ENCODE measurements at regions not wholly inside any gene's neighbourhood (a gene's known extent, or its start where the extent isn't known, plus 50 kb on each side); places are given as distances from the start of the nearest gene placed in this dataset.
"Not testable (repeated sequence)": the region's sequence is repeated elsewhere in the genome, so short reads cannot be mapped to it uniquely, and the experiment has no call there.

DNA sequence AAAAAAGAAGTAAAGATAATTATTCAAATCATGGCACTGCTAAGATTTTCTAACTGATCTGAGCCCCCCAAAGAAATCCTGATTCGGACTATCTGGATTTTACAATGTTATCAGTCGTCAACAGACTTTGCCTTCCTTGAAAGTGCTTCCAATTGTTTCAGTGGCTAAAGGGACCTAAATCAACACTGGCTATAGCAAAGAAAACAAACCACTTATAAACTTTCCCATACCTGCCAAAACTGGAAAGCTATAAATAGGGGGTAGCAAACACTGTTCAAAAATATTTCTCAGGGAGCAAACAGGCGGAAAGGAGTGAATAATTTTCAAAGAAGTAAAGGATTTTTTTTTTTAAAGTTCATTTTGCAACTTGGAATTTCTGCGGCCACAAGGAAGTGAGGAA lies 105.6 kb upstream of the LIFR start:
- H3K27ac Mint-ChIP-seq, result no peak overlapping the region

GRCh38 chr5:38663249-38663648 lies 106.8 kb upstream of the LIFR start:
- ATAC-seq, result no peak
- no peaks in the 10 kb centered on the region for H3K9me3 Mint-ChIP-seq
- H3K36me3 Mint-ChIP-seq, result no peaks in the 10 kb centered on the region
- no peak overlapping the region for H3K4me3 Mint-ChIP-seq
- no peak overlapping the region for H3K27ac Mint-ChIP-seq
- DNase-seq (ENCODE audit: low spot score in 2 of 2), result no peak
- no peaks in the 10 kb centered on the region for H3K4me1 Mint-ChIP-seq

More for the DNA sequence above, 105.6 kb upstream of the LIFR start:
- no peaks in the 10 kb centered on the region for H3K4me1 Mint-ChIP-seq
- no peak overlapping the region for H3K4me3 Mint-ChIP-seq
- DNase-seq (ENCODE audit: low spot score in 2 of 2) (no peak), ATAC-seq (no peak)
- H3K36me3 Mint-ChIP-seq, result no peaks in the 10 kb centered on the region
- no peaks in the 10 kb centered on the region for H3K9me3 Mint-ChIP-seq

DNA sequence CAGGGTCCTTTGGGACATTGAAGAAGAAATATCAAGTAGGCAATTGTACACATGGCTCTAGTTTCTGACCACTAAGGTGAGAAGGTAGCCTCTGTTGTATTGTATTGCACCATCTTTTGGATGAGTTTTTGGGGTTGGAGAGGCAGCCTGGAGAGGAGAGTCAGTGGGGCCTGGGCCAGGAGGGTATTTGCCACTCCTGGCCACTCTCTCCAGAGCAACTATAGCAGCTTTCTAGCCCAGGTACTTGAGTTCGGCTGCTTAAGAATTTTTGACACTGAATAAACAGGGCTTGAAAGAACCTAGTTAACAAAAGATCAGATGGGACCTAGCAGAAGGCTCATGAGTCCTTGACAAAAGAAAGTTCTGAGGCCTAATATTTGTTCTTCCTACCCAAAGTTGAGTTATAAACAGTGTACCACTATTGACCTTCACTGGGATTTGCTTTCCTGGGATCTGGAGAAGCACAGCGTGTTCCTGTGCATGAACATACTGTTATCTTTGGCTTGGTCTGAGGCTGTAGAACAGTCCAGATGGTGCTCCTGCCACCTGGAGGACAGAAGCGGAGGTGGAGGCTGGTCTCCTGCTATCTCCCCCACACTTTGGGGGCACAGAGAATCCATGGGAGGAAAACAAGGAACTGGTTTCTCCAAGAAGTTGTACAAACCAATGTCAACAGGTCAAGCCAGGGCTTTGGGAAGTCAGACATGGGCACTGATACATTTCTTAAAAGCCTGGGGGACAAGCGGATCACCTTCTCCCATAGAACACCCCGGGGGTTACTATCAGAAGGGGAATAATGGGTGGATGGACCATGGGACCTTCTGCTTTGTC lies 110.4 kb upstream of the LIFR start:
- H3K27ac Mint-ChIP-seq, result no peak overlapping the region
- no peaks in the 10 kb centered on the region for H3K4me1 Mint-ChIP-seq
- H3K36me3 Mint-ChIP-seq, result no peaks in the 10 kb centered on the region
- no peaks in the 10 kb centered on the region for H3K9me3 Mint-ChIP-seq
- H3K4me3 Mint-ChIP-seq, result no peak overlapping the region
- ATAC-seq (no peak), DNase-seq (ENCODE audit: low spot score in 2 of 2) (no peak)

DNA sequence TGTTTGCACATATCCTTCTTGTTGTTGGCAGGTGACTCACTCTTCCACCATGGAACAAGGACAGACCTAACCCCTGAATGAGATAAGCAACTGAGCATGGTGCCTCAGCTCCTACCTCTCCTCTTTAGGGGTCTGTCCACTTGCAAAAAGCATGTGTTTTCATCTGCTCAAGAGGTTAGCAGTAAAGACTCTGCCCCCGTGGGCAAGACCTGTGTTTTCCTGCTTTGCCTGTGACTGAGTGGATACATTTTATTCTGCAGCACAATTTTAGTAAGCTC lies 111.0 kb upstream of the LIFR start:
- Mint-ChIP-seq H3K4me1 (no peaks in the 10 kb centered on the region), H3K36me3 (no peaks in the 10 kb centered on the region), H3K4me3 (no peak overlapping the region), H3K9me3 (no peaks in the 10 kb centered on the region), H3K27ac (no peak overlapping the region)
- DNase-seq (ENCODE audit: low spot score in 2 of 2), result no peak
- ATAC-seq, result no peak

DNA sequence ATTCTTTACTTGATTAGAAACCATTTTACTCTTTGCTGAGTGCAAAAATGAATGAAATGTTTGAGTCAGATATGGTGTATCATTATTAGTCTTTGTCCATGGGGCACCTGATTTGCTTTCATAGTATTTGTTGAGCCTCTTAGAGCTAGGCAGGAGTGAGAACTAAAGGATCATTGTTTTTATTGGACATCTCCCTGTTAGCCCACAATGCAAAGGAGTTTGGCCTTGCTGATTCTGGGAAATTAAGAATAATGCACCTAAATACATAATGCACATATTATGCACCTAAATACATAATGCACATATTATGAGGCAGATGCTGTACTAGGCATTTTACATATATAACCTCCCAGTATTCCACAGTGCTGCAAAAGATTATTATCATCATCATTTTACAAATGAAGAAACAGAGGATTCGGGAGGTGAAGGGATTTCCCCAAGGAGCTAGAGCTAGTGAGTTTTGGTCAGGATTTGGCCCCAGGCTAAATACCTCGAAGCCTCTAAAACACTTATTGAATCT lies 113.0 kb upstream of the LIFR start:
- DNase-seq (ENCODE audit: low spot score in 2 of 2), result no peak
- H3K27ac Mint-ChIP-seq, result no peak overlapping the region
- H3K4me1 Mint-ChIP-seq, result no peaks in the 10 kb centered on the region
- no peak overlapping the region for H3K4me3 Mint-ChIP-seq
- H3K36me3 Mint-ChIP-seq, result no peaks in the 10 kb centered on the region
- no peak for ATAC-seq
- H3K9me3 Mint-ChIP-seq, result no peaks in the 10 kb centered on the region

DNA sequence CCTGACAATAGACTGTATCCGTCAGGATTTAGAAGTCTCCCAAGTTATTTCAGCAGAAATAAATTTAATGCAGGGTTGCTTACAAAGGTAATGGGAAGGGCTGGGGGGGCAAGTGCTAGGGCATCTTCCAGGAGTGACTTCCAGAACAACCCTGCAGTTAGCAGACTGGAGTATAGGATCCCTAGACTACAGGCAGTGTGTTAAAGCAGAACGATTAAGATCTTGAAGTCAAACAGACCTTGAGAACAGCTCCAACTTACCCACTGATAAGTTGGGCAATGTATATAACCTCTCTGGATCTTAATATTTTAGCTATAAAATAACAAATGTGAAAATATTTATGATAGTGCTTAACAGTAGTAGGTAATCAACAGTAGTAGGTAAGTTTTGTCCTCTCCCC lies 113.6 kb upstream of the LIFR start:
- Mint-ChIP-seq H3K27ac (no peak overlapping the region), H3K4me3 (no peak overlapping the region), H3K36me3 (no peaks in the 10 kb centered on the region), H3K9me3 (no peaks in the 10 kb centered on the region), H3K4me1 (no peaks in the 10 kb centered on the region)
- ATAC-seq (no peak), DNase-seq (ENCODE audit: low spot score in 2 of 2) (no peak)

DNA sequence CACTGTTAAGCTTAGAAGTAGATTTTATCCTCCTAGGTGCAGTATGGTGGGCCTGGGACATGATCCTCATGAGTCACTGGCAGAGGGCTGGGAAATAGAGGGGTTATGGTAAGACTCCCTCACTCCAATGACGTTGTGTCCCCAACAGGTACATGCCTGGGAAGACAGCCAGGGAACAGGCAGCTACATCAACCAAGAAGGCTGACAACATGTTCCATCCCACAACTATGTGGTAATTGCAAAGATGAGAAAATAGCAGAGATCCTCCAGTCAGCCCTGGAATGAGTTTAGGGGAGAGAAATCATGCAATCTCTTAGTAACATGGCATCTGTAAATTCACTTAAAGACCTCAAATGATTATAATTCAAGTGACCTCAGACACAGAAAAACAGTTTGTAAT lies 114.4 kb upstream of the LIFR start:
- no peak for ATAC-seq
- no peak for DNase-seq (ENCODE audit: low spot score in 2 of 2)
- Mint-ChIP-seq H3K27ac (no peak overlapping the region), H3K4me3 (no peak overlapping the region), H3K9me3 (peaks cover 3% of the 10 kb centered on the region), H3K36me3 (no peaks in the 10 kb centered on the region), H3K4me1 (no peaks in the 10 kb centered on the region)

DNA sequence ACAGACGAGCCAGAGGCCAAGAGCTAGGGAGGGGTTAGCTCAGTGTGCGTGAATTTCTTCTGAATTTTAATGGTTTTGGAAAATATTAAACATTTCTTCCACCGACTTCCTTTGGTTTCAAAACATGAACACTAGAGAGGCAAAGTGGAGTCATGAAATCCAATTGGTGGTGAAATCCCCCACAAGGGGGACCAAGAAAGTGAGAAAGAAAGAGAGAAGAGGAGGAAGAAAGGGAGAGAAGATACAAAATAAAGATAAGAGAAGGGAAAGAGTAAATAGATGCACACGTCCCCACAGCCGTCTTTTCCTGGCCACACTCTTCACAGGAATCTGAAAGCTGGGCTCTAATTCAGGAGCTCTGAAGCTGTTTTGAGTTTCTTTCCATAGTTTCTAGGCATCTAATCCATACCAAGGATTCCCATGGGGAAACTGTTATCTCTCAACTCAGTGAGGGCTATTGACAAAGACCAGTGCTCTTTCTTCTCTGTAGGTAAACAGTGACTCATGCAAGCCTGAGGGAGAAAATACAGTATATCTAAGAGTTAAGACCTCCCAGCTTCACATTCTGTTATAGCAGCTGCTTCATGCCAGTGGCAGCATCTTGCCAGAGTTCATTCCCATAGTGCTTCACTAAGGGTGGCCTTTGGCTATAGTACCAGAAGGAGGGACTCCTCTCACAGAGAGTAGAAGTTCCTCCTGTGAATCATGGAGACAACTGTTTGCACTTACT lies 115.8 kb upstream of the LIFR start:
- H3K4me3 Mint-ChIP-seq, result no peak overlapping the region
- DNase-seq (ENCODE audit: low spot score in 2 of 2), result no peak
- ATAC-seq, result no peak
- H3K36me3 Mint-ChIP-seq, result no peaks in the 10 kb centered on the region
- H3K4me1 Mint-ChIP-seq, result no peaks in the 10 kb centered on the region
- H3K9me3 Mint-ChIP-seq, result peaks cover 3% of the 10 kb centered on the region
- H3K27ac Mint-ChIP-seq, result no peak overlapping the region

- DNase-seq (ENCODE audit: low spot score in 2 of 2) (no peak), ATAC-seq (no peak)
- H3K4me1 Mint-ChIP-seq, result no peaks in the 10 kb centered on the region
- H3K27ac Mint-ChIP-seq, result no peak overlapping the region
- H3K9me3 Mint-ChIP-seq, result peaks cover 3% of the 10 kb centered on the region
- H3K4me3 Mint-ChIP-seq, result no peak overlapping the region
- H3K36me3 Mint-ChIP-seq, result no peaks in the 10 kb centered on the region
Observed at GRCh38 chr5:38673671-38674071, 117.2 kb upstream of the LIFR start.

- no peak overlapping the region for H3K4me3 Mint-ChIP-seq
Observed at GRCh38 chr5:38675443-38675842, 119.0 kb upstream of the LIFR start.

DNA sequence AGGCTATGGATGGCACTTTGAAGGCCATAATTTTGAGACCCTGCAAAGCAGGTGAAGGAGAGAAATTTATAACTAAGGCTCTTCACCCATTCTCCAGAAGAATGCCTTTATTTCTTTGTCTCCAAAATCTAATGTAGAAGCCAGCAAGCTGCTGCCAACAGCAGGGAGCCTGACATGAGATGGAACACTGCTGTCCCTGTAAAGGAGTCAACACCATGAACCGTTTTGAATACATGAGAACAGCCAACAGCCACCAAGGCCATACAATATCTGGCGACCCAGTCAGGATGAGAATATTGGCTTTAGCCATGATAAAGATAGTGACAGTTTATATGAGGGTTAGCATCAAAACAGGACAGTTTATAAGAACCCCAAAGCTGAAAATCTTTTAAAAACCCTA lies 121.2 kb upstream of the LIFR start:
- H3K4me1 Mint-ChIP-seq, result no peaks in the 10 kb centered on the region
- no peak overlapping the region for H3K27ac Mint-ChIP-seq
- H3K9me3 Mint-ChIP-seq, result peaks cover 3% of the 10 kb centered on the region
- DNase-seq (ENCODE audit: low spot score in 2 of 2), result no peak
- no peak overlapping the region for H3K4me3 Mint-ChIP-seq
- no peaks in the 10 kb centered on the region for H3K36me3 Mint-ChIP-seq
- ATAC-seq, result no peak

More at GRCh38 chr5:38675443-38675842, 119.0 kb upstream of the LIFR start:
- Mint-ChIP-seq H3K4me1 (no peaks in the 10 kb centered on the region), H3K36me3 (no peaks in the 10 kb centered on the region), H3K9me3 (peaks cover 3% of the 10 kb centered on the region), H3K27ac (no peak overlapping the region)
- ATAC-seq (no peak), DNase-seq (ENCODE audit: low spot score in 2 of 2) (no peak)

DNA sequence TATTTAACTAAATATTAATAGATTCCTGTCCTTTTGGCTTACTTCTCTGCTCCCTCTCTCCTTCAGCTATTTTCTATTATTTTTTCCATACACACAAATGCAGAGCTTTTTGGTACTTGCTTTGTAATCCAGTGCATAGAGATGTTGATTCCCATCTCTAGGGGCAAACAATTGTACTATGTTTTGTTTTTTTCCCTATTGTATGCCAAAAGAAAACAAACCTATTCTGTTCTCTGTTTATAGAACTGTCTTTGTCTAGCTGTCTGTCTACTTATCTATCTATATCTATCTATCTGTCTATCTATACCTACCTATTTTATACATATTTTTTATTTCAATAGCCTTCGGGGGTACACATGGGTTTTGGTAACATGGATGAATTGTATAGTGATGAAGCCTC lies 121.6 kb upstream of the LIFR start:
- no peak for DNase-seq (ENCODE audit: low spot score in 2 of 2)
- Mint-ChIP-seq H3K9me3 (peaks cover 3% of the 10 kb centered on the region), H3K4me1 (no peaks in the 10 kb centered on the region), H3K36me3 (no peaks in the 10 kb centered on the region), H3K4me3 (no peak overlapping the region), H3K27ac (no peak overlapping the region)
- no peak for ATAC-seq

GRCh38 chr5:38678697-38679096 lies 122.3 kb upstream of the LIFR start:
- not testable (repeated sequence) for H3K36me3 Mint-ChIP-seq; H3K4me1 Mint-ChIP-seq; DNase-seq (ENCODE audit: low spot score in 2 of 2); H3K27ac Mint-ChIP-seq; H3K9me3 Mint-ChIP-seq; H3K4me3 Mint-ChIP-seq; ATAC-seq

GRCh38 chr5:38680094-38680825 lies 123.8 kb upstream of the LIFR start:
- H3K9me3 Mint-ChIP-seq, result peaks cover 1% of the 10 kb centered on the region
- DNase-seq (ENCODE audit: low spot score in 2 of 2) (no peak), ATAC-seq (no peak)
- H3K27ac Mint-ChIP-seq, result no peak overlapping the region
- H3K36me3 Mint-ChIP-seq, result no peaks in the 10 kb centered on the region
- no peaks in the 10 kb centered on the region for H3K4me1 Mint-ChIP-seq
- no peak overlapping the region for H3K4me3 Mint-ChIP-seq

DNA sequence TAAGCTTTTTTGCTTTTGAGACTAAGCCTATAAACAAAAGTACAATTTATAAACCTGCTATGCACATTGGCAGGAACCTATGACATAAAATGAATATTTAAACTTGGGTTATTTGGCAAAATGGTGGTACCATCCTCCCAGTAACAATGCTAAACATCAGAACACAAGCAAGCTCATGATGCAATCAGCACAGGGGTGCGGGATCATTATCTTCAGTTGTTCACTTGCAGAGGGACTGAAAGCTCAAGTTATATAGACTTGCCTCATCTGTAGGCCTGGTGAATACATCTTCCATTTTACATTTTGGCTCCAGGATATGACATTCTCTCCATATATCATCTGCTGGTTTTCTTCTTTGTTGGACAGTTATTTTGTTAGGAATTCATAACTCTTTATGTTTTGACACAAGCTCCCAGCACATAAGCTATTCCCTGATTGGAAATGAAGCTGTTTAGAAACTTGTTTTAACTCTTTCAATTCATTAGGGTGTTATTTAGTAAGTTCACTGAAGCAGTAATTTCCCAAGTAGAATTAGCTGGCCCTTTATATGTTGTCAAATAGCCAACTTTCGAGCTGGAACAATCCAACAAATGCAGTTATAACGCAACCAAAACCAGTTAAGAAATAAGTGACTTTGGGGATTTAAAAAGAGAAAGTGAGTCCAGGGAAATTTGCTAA lies 124.7 kb upstream of the LIFR start:
- H3K36me3 Mint-ChIP-seq, result no peaks in the 10 kb centered on the region
- no peak overlapping the region for H3K27ac Mint-ChIP-seq
- H3K9me3 Mint-ChIP-seq, result no peaks in the 10 kb centered on the region
- ATAC-seq, result no peak
- DNase-seq (ENCODE audit: low spot score in 2 of 2), result no peak
- no peak overlapping the region for H3K4me3 Mint-ChIP-seq
- no peaks in the 10 kb centered on the region for H3K4me1 Mint-ChIP-seq
